ENCODE measurements at regions not wholly inside any gene's neighbourhood (a gene's known extent, or its start where the extent isn't known, plus 50 kb on each side); places are given as distances from the start of the nearest gene placed in this dataset.

GRCh38 chr3:71870966-71871512 lies 86.1 kb upstream of the PROK2 start:
- TF ChIP-seq MYC (IDR thresholded peaks at IDR 0.05; ENCODE audit: low read depth, low read length) (no peak), POLR2A (IDR thresholded peaks at IDR 0.05; ENCODE audit: extremely low read depth, insufficient read length) (no peak), CTCF (IDR thresholded peaks at IDR 0.05; ENCODE audit: low read depth, low read length) (no peak), MAX (IDR thresholded peaks at IDR 0.05; ENCODE audit: low read depth, low read length) (no peak)
- H3K4me3 ChIP-seq (ENCODE audit: low read depth, low read length) = no peak overlapping the region
- DNase-seq (ENCODE audit: low read depth) = no peak

GRCh38 chr3:71868876-71869275 lies 83.9 kb upstream of the PROK2 start:
- TF ChIP-seq CTCF (IDR thresholded peaks at IDR 0.05; ENCODE audit: low read depth, low read length) = no peak
- TF ChIP-seq MYC (IDR thresholded peaks at IDR 0.05; ENCODE audit: low read depth, low read length) = no peak
- no peak for TF ChIP-seq MAX (IDR thresholded peaks at IDR 0.05; ENCODE audit: low read depth, low read length)
- no peak for TF ChIP-seq POLR2A (IDR thresholded peaks at IDR 0.05; ENCODE audit: extremely low read depth, insufficient read length)
- no peak overlapping the region for H3K4me3 ChIP-seq (ENCODE audit: low read depth, low read length)
- no peak for DNase-seq (ENCODE audit: low read depth)

- TF ChIP-seq CTCF (IDR thresholded peaks at IDR 0.05; ENCODE audit: low read depth, low read length) (no peak), MYC (IDR thresholded peaks at IDR 0.05; ENCODE audit: low read depth, low read length) (no peak), POLR2A (IDR thresholded peaks at IDR 0.05; ENCODE audit: extremely low read depth, insufficient read length) (no peak), MAX (IDR thresholded peaks at IDR 0.05; ENCODE audit: low read depth, low read length) (no peak)
- H3K4me3 ChIP-seq (ENCODE audit: low read depth, low read length) = no peak overlapping the region
- DNase-seq (ENCODE audit: low read depth) = no peak
These were observed 80.8 kb upstream of the PROK2 start for GRCh38 chr3:71865727-71866126.

GRCh38 chr3:71863563-71864190 lies 78.7 kb upstream of the PROK2 start:
- H3K4me3 ChIP-seq (ENCODE audit: low read depth, low read length) = no peak overlapping the region
- TF ChIP-seq CTCF (IDR thresholded peaks at IDR 0.05; ENCODE audit: low read depth, low read length) = no peak
- no peak for TF ChIP-seq MYC (IDR thresholded peaks at IDR 0.05; ENCODE audit: low read depth, low read length)
- TF ChIP-seq POLR2A (IDR thresholded peaks at IDR 0.05; ENCODE audit: extremely low read depth, insufficient read length) = no peak
- TF ChIP-seq MAX (IDR thresholded peaks at IDR 0.05; ENCODE audit: low read depth, low read length) = no peak
- DNase-seq (ENCODE audit: low read depth) = no peak

- DNase-seq (ENCODE audit: low read depth) = no peak
- no peak overlapping the region for H3K4me3 ChIP-seq (ENCODE audit: low read depth, low read length)
- TF ChIP-seq CTCF (IDR thresholded peaks at IDR 0.05; ENCODE audit: low read depth, low read length) (no peak), MYC (IDR thresholded peaks at IDR 0.05; ENCODE audit: low read depth, low read length) (no peak), MAX (IDR thresholded peaks at IDR 0.05; ENCODE audit: low read depth, low read length) (no peak), POLR2A (IDR thresholded peaks at IDR 0.05; ENCODE audit: extremely low read depth, insufficient read length) (no peak)
These were observed 77.6 kb upstream of the PROK2 start for GRCh38 chr3:71862371-71863140.
